Iris pigment epithelial cell (primary cell): ENCODE measurements at regions not wholly inside any gene's neighbourhood (a gene's known extent, or its start where the extent isn't known, plus 50 kb on each side); places are given as distances from the start of the nearest gene placed in this dataset.
"Not testable (repeated sequence)": the region's sequence is repeated elsewhere in the genome, so short reads cannot be mapped to it uniquely, and the experiment has no call there.

Experiments used
- DNase-seq: peaks from one replicate; pipeline ENCODE4 v3.0.0-alpha.2; 2011; ENCODE audit warnings: low read depth

GRCh38 chr19:30237140-30237539, 135.0 kb upstream of the ZNF536 start:
- no peak for DNase-seq

DNA sequence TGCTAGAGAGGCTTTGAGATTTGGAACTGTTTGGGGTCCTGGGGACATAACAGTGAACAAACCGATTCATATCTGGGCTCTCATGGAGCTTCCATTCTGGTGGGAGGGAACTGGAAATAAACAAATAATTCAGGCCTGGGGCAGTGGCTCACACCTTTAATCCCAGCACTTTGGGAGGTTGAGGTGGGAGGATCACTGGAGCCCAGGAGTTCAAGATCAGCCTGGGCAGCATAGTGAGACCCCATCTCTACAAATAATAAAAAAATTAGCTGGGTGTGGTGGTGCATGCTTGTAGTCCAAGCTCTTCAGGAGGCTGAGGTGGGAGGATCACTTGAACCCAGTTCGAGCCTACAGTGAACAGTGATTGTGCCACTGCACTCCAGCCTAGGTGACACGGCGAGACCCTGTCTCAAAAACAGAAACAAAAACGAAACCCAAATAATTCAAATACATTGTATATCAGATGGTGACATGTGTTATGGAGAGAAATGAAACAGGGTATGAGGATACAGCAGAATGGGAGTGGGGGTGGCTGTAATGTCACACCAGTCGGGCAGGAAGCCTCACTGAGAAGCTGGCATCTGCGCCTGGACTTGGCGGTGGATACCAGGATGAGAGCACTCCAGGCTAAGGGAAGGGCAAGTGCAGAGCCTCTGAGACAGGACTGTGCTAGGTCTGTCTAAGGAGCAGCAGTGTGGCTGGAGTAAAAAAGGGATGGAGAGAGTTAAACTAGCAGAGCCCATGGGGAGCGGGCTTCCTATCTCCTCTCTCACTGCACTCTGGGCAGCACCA, 131.1 kb upstream of the ZNF536 start:
- no peak for DNase-seq

DNA sequence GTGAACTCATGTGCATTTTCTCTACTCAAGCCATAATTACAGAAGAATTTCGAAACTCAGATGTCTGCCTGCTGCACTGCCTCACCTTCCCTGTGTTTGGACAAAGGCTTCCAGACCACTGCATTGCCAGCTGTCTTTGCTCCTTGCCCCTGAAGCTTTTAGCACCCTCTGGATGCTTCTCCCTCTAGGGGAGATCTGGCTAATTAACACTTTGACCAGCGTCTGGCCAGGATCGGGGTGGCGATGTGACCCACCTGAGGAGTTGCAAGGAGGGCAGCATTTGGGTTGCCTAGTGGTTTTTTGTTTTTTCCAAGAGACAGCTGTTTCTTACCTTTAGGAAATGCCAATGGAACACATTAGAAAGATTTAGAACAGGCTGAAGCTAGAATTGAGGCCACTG, 127.7 kb upstream of the ZNF536 start:
- DNase-seq, result no peak

DNA sequence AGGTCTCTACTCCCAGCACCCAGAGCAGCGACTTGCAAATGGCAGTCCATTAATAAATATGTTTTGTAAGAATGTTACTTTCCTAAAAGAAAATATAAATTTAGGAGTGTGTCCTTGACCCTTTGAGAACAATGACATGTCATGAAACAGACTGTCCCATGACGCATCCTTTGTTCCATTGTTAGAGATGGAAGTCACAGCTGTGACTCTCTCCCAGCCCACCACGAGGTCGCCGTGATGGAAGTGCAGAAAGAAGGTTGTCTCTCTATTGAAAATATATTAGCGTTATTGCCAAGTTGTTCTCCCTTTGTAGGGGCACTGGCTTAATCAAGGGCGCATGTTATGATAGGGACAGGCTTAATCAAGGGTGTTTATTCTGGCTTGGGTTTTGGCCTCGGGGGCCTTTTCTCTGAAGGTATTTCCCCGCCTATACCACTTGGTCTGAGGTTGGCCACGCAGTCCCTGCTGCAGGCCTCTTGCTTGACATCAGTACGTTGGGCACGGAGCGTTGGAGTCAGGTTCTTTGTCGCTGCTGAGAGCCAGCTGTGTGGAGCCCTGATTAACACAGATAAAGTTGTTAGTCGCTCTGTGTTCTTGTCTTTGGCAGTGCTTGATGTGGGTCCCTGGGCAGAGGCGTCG, 126.7 kb upstream of the ZNF536 start:
- no peak for DNase-seq

DNA sequence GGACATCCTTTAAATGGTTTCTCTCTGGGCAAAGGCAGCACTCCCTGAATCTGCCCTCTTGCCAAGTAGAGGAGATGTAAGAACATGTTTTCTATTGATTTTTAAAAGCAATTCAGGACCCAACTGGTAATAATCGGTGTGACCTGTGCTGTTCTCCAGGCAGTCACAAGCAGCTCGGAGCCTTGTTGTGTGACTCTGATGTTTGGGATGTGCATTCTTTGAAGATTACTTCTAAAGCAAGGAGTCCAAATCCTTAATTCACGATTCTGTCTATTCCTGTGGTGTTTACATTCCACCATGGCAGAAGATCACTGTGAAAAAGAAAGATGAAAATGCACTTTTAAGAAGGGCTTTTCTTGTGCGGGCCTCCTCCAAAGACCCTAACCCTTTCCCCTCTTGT, 122.3 kb upstream of the ZNF536 start:
- DNase-seq, result no peak

DNA sequence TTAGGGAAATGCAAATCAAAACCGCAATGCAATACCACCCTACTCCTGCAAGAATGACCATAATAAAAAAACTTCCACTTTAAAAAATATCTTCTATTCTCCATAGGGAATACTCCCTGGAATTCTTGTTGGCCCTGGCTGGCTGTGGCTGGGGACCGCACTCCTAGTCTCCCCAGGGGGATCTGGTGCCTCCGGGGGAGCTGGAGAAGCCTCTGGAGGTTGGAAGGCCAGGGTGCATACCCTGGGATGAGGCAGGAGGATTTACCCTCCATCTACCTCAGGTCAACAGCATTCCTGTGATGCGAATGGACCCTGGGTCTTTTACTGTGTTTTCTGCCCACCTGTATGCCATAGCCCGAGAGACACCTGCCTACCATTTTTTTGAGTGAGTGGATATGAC, 120.0 kb upstream of the ZNF536 start:
- DNase-seq, result no peak

DNA sequence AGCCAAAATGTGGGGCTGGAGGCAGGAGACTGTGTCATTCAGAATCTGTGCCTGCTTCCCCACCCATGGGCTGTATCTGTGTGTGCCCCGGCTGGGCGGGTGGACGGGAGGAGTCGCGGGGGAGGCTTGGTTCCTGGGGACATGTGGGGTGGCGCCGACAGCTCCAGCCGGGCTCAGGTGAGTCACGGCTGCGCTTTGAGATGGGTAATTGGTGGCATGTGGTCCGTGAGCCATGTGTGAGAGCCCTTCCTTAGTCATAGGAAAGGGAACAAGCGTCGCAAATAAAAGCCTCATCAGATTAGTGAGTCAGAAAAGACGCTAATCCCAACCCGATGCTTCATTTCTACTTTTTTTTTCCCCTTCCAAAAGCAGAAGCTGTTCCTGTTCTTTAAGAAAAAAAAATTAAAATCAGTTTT, 118.6 kb upstream of the ZNF536 start:
- no peak for DNase-seq

DNA sequence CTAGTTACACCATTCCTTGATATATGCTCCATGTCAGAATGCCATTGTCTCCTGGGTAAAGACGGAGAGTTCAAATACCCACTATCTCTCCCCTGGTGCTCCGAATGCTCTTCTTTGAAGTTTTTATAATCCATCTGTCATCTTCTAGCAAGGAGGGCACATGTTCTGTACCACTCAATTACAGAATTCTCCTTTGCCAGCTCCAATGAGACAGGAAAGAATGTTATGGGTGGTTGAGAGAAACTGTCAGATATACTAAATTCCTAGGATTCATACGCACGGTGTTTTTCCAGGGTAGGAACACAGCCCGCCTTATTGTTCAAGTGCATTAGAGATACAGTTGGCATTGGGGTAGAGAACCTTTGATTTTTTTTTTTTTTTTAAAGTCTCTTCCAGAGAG, 118.0 kb upstream of the ZNF536 start:
- no peak for DNase-seq

- DNase-seq, result no peak
Observed at GRCh38 chr19:30254789-30255188, 117.4 kb upstream of the ZNF536 start.

GRCh38 chr19:30255791-30256495, 116.2 kb upstream of the ZNF536 start:
- no peak for DNase-seq

DNA sequence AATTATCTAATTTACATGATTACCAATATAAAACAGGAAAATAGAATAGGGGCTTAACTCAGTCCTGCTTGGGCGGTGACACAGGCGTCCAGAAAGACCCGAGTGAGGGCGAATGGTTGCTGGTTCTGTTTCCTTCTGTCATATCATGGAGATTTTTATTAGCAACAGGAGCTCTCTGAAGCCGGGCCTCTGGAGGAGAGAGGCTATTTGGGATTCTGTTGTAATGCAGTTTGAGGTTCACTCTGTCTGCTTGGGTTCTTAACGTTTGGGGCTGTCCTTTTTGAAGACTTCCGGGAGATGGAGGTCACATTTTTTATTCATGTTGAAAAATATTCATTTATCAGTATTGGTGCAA, 115.7 kb upstream of the ZNF536 start:
- DNase-seq, result no peak

GRCh38 chr19:30263830-30264381, 108.3 kb upstream of the ZNF536 start:
- DNase-seq, result no peak

DNA sequence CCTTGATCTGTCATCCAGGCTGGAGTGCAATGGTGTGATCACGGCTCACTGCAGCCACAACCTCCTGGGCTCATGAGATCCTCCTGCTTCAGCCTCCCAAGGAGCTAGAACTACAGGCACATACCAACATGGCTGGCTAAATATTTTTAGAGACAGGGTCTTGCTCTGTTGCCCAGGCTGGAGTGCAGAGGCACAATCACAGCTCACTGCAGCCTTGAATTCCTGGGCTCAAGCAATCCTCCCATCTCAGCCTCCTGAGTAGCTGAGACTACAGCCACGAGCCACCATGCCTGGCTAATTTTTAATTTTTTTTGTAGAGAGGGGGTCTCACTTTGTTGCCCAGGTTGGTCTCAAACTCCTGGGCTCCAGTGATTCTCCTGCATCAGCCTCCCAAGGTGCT, 106.3 kb upstream of the ZNF536 start:
- not testable (repeated sequence) for DNase-seq

GRCh38 chr19:30266687-30267086, 105.5 kb upstream of the ZNF536 start:
- no peak for DNase-seq

DNA sequence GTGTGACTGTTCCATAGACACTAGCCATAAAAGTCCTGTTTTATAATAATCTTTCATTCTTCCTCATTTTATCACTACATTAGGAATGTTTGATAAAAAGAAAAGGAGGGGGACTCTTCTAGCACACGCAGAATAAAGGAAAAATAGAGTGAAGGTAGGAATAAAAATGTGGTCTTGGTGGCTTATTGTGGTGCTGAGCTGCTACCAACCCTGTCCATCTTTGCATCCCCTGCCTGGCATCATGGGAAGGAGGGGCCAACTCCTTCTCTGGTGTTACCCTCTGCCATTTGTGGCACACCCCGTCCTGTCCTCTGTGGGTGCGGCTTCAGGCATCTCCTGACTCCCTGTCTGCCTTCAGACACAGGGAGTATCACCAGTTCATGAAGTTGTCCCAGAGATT, 104.9 kb upstream of the ZNF536 start:
- DNase-seq, result no peak

GRCh38 chr19:30268601-30269000, 103.6 kb upstream of the ZNF536 start:
- DNase-seq, result no peak

GRCh38 chr19:30269638-30270037, 102.5 kb upstream of the ZNF536 start:
- no peak for DNase-seq

- no peak for DNase-seq
Observed at GRCh38 chr19:30271816-30272215, 100.4 kb upstream of the ZNF536 start.

DNA sequence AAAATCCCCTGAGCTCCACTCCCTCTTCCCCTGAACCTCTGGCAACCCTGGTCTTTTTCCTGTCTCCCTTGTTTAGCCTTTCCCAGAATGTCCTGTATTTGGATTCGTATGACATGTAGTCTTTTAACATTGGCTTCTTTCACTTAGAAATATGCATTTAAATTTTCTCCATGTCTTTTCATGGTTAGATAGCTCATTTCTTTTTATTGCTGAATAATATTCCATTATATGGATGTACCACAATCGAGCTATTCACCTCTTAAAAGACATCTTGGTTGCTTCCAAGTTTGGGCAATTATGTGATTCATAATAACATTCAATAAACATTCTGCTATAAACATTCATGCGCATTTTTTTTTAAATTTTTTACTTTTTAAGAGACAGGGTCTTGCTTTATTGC, 99.6 kb upstream of the ZNF536 start:
- DNase-seq, result no peak

GRCh38 chr19:30273184-30273583, 99.0 kb upstream of the ZNF536 start:
- no peak for DNase-seq

DNA sequence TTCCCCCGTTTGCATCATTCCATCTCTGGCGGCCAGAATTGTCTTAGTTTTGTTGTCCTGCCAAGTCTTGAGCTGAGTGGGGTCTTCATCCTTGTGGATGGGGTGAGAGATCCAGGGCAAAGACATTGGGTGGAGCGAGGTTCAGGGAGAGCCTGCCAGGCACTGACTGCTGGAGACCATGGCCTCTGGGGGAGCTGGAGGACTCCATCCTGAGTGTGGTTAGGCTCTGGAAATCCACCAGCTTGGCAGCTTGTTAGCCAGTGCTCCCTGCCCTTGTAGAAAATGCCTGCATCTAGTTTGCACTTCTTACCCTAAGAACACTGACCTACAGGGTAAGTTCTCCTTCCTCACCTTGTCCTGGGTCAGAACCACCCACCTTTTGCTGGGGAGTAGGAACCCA, 97.2 kb upstream of the ZNF536 start:
- DNase-seq, result no peak

- DNase-seq, result no peak
Observed at GRCh38 chr19:30276011-30276882, 95.9 kb upstream of the ZNF536 start.
